ENCODE measurements at regions not wholly inside any gene's neighbourhood (a gene's known extent, or its start where the extent isn't known, plus 50 kb on each side); places are given as distances from the start of the nearest gene placed in this dataset.

DNA sequence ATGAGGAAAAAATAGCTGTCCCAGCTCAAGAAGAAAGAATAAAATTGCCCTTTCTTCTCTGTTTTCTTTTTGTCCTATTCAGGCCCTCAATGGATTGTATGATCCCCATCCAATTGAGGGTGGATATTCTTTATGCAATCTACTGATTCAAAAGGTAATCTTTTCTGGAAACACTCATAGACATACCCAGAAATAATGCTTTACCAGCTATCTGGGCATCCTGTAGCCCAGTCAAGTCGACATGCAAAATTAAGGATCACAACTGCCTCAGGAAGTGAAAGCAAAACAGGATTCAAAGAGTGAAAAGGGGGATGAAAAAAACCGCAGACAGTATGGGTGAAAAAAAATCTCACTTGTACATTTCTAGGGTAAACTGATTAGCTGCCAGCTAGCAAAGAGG, 410.1 kb downstream of the TBC1D32 start:
- no peak for DNase-seq

DNA sequence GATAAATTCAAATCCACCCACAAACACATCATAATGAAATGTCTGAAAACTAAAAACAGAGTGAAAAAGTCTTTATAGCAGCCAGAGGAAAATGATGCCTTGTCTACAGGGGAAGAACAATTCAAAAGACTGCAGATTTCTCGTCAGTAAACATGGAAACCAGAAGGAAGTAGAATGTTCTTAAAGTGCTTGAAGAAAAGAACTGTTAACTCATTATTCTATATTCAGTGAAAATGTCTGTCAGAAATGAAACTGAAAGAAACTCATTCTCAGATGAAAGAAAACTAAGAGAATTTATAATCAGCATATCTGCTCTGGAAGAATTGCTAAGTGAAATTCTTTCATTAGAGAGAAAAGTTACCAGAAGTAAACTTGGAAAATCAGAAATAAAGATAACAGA, 416.1 kb downstream of the TBC1D32 start:
- no peak for DNase-seq

DNA sequence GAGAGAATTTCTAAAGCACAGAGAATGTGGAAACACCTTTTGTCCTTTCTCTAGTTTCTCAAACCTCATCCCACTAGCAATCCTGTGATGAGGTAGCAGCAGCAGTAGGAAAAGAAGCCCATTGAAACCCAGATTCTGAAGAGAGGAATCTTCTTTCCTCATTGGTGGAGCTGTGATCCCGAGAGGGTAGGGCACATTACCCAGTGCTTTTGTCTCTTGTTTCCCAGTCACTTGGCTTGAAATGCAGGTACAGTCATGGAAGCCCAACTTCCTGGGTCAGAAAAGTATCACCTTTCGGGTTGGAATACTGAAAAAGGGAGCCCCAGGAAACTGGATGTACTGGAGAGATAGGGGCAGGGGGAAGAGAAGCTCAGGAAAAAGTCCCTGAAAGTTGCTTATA, 417.4 kb downstream of the TBC1D32 start:
- DNase-seq: no peak

DNA sequence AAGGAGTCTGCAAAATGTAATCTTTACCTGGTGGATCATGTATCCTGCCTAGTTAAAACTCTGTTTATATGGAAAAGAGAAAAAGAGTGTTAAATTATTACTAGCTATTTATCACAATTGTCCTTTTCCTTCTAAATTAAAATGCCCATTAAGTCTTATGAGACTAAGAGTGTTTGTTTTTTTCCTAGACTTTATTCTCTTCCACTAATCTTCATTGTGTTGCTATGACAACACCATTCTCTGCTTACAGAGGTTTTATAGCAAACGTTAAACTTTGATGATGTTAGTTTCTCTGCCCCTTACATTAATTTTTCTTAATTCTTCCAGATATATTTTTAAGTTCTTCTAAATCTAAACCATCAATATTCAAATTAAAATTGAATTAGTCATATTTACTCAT, 420.8 kb downstream of the TBC1D32 start:
- no peak for DNase-seq

DNA sequence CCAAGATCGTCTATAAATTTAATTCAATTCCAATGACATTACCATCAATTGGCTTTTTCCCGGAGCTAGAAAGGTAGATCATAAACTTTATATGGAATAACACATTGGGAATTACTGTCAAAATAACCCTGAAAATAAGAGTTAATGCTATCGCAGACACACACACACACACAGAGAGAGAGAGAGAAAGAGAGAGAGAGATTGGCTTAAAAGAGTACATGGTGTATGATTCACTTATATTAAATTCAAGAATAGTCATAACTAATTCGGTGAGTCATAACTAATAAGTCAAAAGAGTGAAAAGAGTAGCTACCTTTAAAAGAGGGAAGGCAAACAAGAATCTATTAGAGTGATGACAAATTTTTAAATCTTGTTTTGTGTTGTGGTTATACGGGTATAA, 425.5 kb downstream of the TBC1D32 start:
- no peak for DNase-seq

DNA sequence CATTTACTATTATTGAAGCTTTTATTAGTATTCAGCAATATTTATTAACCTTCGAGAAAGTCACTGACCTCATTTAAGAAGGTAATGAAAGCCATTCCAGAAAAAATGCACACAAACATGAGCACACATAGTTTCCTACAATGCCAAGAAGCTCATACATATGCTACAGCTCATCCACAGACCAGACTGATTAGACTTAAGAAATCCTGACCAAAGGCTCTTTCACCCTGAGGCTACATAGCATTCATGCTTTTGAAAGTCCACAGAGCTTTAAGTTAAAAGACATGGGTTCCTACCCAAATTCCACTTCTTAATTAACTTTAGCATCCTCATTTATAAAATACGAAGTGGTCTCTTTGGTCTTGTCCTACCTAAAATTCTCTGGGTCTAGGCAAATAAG, 430.4 kb downstream of the TBC1D32 start:
- no peak for DNase-seq

DNA sequence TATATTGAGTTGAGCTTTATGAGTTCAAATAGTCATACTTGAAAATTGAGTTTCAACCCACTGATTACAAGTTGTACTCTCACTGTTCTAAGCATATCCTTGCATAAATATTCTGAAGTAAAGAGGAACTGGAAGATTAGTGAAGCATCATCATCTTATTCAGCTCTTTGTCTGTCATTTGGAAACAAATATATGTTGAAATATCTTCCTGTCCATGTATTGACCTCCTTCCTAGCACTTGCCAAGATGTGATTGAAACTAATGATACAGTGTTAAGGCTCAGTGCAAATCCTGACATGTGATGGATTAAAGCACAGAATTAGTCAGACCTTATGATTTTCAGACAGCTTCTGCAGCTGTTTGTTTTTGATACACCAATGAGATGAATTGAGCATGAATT, 434.3 kb downstream of the TBC1D32 start:
- DNase-seq: no peak

DNA sequence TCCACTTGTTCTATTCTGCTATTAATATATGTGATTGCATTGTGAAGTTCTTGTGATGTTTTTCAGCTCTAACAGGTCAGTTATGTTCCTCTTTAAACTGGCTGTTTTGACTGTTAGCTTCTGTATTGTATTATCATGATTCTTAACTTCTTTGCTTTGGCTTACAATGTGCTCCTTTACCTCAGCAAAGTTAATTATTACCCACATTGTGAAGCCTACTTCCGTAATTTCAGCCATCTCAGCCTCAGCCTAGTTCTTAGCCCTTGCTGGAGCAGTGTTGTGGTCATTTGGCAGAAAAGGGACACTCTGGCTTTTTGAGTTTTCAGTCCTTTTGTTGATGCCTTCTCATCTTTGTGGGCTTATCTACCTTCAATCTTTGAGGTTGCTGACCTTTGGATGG, 440.2 kb downstream of the TBC1D32 start:
- no peak for DNase-seq

DNA sequence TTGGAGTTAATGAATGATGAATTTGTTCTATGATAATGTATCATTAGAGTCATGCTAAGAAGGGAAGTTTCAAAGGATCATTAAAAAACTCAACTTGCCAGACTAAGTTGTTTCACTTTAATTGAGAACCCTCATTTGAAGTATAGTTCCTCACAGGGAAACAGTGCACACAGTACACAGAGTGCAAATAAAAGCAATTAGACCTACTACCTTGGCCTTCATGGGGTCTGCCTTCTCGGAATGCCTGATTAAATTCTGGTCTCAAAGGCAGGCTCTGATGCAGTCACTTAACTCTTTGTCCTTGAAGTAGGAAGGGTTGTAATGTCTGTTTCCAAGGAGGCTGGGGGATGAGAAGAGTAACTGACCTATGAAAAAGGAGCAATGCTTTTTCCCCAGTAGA, 457.3 kb downstream of the TBC1D32 start:
- no peak for DNase-seq

DNA sequence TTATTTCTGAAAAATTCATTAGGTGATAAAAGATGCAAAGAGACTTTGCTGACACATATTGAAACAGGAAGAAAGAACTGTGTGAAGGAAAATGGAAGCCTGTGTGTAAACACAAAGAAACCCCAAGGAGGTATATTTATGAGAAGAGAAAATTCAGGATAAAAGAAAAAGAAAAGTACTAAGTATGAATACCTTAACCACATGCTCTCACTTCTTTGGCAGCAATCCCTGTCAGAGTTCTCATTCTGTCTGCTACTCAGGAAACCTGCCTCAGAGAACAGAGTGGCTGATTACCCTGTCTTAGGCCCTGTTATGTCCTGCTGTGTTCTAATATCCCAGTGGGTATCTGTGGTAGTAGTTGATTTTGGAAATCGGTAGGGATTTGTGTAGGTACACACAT, 457.9 kb downstream of the TBC1D32 start:
- DNase-seq: no peak

DNA sequence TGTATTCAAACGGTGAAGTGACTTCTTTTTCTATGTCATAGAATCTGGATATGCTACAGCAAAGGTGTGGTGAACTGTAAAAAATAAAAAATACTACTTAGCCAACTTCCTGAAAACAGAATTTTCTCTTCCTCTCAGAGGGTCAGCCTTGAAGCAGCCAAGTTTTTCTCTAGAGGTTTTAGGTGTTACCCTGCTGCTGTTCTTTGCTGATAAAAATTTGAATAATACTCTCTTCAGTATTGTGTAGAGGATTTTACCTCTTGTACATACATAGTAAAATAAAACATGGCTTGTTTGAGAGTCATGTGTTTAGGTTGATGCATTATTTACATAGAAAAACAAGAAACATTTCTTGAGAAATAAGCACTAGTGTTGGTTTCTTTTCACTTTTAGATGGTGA, 458.4 kb downstream of the TBC1D32 start:
- DNase-seq: no peak

DNA sequence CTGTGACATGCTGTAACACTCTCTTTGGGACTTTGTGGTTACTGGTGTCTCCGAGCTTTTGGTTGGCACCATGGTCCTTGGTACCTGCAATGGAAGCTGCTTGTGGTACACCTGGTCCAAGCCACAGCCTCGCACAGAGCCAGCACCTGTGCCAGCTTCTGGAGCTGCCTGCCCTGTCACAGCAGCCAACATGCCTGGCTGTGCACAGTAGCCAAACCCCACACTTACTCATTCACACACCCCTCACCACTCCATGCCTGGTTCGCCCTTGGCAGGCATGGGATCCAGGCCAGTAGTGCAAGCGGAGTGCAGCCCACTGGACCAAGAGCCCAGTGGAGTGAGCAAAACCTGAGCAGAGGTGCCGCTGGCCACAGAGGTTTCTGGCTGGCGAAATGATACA, 459.9 kb downstream of the TBC1D32 start:
- DNase-seq: no peak

DNA sequence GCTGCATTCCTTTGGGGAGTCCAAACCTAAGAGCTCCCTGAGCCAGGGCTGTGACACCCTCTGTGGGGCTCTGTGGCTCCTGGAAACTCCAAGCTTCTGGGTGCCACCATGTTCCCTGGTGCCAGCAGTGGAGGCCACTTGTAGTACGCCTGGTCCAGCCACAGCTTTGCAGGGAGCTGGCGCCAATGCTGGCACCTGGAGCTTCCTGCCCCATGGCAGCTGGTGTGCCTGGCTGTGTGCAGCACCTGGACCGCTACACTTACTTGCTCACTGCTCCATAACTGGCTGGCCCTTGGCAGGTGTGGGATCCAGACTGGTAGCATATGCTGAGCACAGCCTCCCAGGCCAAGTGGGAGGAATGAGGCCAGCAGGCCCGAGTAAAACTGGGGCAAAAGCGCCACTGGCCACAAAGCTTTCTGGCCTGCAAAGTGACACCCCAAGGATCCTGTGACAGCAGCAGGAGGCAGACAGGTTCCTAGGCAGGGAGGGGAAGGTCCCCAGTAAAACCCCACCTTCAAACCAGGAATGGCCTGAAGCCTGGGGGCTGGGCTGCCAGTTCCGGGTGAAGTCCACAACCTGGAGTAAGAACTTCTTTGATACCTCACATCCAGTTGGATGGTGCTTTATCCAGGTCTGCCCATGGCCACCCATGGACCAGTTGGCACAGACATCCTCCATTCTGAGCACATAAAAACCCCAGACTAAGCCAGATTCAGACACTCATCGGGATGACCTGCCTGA, 461.0 kb downstream of the TBC1D32 start:
- DNase-seq: no peak

DNA sequence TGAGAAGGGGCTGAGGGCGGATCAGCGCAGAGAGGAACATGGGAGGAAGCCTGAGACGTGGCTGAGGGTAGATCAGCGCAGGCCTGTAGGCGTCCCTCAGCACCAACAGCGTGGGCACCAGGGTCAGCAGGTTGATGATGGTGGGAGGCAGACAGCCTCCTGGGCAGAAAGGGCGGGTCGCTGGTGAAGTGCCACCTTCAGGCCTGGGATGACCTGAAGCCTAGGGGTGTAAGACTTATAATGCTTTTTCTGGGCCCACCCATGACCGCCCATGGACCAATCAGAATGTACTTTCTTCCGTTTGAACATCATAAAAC, 462.1 kb downstream of the TBC1D32 start:
- DNase-seq: no peak

DNA sequence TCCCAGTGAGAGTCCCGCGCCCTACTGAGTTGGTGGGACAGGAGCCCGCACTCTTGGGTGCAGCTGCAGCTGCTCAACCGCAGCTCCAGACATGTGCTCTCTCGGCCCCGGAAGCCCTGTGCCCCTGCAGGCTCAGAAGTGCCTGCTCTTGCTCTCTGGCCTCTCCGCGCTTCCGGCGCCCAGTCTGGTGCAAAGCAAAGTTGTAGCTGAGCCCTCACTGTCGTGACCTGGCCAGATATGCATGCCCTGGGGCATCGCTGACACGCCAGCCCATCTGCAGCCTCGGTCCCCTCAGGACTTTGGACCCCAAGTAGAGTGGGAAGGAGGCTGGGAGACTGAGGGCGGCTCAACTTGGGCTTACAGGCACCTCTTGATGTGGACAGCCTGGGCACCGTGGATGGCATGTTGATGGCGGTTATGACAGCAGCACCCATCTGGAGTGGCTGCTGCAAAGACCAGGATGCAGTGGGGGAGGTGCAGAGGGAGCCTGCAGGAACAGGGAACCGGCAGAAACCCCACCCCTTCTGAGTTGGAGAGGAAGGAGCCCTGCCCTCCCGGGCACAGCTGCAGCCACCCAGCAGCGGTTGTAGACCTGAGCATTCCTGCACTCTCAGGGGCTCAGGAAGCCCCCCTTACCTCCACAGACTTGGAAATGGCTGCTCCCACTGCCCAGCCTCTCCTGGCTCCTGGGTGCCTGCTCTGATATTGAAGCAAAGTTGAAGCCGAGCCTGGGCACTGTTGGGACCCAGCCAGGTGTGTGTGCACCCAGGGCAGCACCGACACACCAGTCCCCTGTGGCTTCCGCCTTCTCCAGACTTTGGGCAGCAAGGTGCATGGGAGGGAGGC, 462.6 kb downstream of the TBC1D32 start:
- DNase-seq: no peak

DNA sequence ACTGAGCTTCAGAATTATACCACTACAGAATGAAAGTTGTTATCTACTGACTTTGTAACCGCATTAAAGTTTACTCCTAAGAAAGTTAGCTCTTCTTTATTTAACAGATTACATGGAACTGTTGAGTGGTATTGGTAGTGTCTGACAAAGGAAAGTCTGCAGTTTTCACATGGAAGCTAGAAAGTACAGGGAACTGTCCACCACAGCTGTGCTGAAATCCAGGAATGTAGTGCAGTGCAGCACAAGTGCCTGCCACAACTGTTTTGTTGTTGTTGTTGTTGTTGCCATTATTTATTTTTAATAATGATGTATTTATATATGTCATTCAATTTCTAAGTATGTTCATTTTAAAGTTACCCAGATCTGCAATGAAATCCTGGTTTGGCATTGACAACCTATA, 464.9 kb downstream of the TBC1D32 start:
- no peak for DNase-seq

DNA sequence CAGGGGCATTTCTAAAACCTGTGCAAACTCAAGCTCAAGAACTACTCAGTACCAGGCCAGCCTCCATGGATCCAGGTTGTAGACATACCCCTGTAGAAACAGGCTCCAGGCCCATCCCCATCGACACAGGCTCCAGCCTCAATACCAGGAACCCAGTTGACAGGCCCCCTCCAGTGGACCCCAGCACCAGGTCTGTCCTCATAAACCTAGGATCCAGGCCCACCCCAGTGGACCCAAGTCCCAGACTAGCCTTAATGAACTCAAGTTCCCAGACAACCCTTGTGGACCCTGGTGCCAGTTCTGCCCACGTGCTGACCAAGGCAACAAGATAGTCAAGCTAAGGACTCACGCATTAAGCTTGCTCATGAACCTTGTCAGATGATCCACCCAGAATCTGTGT, 476.9 kb downstream of the TBC1D32 start:
- no peak for DNase-seq

DNA sequence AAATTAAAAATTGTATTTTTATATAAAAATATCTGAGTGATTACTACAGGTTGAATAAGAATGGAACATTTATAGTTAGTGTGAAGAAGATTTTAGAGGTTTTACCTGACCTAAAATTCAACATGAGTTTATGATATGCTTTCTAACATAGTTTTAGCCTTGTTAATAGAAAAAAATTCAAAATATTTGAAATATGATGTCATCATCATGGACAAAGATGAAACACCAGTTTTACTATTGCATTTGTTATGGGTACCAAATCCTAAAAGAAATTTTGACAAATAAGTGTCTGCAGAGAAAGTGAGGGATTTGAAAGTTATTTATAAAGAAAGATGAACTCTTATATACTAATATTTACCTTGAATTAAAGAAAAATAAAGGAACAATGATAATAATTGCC, 479.7 kb downstream of the TBC1D32 start:
- DNase-seq: no peak

DNA sequence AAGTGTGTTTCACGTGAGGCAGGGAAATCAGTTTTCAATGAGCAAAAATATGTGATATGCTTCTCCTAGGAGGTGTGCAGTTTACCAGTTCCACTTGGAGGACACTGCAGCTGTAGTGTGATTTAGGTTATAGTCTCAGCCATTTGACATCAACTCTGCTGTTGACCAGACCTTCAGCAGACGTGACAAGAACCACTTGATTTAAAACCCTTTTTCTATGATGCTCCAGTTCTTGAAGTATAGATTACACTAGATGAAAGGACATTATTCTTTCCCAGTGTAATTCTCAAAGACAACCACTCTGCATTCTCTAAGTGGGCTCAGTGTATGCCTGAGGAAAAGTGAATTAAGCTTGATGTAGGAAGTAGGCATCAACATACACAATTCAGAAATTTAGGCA, 480.8 kb downstream of the TBC1D32 start:
- DNase-seq: no peak

DNA sequence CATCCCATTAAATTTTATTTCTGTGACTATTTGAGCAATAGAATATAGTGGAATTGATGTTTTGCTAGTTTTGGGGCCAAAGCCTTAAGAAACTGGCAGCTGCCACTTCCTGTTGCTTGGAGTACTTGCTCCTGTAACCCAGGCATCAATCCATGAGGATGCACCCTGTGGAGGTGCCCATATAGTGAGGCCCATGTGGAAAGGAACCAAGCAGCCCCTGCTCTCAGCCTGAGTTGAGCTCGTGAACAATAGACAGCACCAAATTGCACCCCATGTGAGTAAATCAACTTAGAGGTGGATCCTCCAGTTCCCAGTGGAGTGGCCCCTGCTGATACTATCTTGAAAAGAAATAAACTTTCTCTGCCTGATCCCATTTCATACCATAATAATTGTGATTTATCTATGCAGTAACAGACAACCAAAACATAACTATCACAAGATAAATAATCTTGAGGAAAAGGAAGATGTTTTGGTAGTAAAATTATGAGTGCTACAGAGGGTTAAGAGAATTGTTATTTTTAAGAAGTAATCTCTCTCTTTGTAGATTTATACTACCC, 481.9 kb downstream of the TBC1D32 start:
- DNase-seq: no peak

DNA sequence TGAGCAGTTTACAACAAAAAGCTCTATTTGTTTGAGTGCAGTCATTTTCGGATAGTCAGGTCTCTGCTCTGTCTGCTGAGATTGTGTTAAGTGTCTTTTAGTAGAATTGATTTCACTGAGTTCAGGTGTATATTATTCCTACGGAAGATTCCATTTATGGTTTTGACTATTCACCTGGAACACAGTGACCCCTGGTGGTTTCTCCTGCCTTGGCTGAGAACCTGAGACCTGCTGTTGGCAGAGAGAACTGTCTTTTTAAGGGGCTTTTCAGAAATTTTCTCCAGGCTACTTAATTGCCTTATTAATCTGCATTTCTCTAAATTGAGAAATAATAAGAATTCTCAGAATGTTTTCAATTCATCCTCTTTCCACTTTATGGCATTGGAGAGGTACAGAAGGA, 508.0 kb downstream of the TBC1D32 start:
- DNase-seq: no peak

DNA sequence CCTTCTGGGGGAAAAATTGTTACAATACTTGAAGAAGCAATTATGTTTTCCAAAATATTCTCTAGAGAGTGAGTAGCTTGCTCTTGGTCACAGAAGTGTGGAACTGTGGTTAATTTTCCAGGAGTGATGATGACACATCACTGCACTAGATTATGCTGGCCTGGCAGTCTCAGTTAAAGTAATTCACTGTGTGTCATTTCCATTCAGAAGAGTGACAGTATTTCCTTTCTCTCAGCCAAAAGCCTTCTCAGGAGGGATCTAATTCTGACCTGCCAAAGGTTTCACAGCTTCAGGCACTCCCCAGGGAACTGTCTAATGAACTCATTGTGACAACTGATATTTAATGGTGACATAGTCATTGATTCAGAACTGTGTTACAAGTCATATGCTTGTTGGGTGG, 517.5 kb downstream of the TBC1D32 start:
- no peak for DNase-seq

DNA sequence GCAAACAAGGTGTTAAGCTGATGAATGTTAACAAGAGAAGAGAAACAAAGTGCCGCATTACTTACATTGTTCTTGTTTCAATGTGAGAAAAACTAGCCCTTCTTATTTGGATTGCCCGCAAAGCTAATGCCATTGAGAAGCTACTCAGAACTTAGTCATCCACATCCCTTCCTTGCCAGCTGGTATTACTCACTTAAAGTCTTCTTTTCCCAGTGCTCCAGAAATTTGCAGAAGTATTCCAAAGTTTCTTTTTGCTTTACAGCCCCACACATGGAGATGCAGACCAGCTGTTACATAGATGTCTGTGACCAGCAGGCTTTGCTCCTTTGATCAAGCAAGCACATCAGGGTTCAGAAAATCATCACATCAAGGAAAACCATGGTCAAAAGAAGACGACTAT, 529.0 kb downstream of the TBC1D32 start:
- no peak for DNase-seq

DNA sequence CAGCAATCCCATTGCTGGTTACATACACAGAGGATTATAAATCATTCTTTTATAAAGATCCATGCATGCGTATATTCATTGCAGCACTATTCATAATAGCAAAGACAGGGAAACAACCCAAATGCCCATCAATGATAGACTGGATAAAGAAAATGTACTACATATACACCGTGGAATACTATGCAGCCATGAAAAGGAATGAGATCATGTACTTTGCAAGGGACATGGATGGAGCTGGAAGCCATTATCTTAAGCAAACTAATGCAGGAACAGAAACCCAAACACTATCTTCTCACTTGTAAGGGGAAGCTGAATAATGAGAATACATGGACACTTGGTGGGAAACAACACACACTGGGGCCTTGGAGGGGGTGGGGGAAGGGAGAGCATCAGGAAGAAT, 529.7 kb downstream of the TBC1D32 start:
- DNase-seq: no peak
